A673 (cell line): ENCODE measurements at regions not wholly inside any gene's neighbourhood (a gene's known extent, or its start where the extent isn't known, plus 50 kb on each side); places are given as distances from the start of the nearest gene placed in this dataset.

Experiments
- EZH2 ChIP-seq: fragments of 200-600 bp; sonication (generic); IDR thresholded peaks from 2 replicates; pipeline ENCODE4 v1.6.1; 2017; ENCODE audit warnings: borderline replicate concordance, low read depth, mild to moderate bottlenecking, mixed read lengths, antibody characterized with exemption, low read length; ENCODE audit not compliant: poor library complexity, severe bottlenecking
- TF ChIP-seq, protein P1 (sequence below): fragments of 300-800, 200-600 bp; sonication (generic); conservative IDR thresholded peaks from 2 replicates; pipeline ENCODE4 v1.5.1; 2017; ENCODE audit warnings: low read depth, mild to moderate bottlenecking, antibody characterized with exemption, low read length, moderate library complexity, mixed read lengths

DNA sequence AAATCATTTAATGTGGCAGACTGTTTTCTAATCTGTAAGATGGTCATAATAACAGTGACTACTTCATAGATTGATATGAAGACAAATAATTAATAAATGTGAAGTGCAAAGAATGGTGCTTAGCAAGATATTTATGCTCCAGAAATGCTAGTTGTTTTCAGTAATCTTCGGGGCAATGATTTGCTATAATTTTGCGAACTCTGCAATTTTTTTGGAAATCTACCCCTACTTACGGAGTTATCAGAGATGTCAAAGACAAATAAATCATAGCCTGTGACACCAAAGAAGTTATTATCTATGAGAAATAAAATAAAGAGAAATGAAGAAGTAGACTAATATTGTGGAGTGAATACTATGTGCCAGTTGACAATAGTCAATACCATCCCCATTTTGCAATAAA is 634.1 kb upstream of the LRRC4C start:
- TF ChIP-seq EZH2 = no peak
- TF ChIP-seq, protein P1, sequence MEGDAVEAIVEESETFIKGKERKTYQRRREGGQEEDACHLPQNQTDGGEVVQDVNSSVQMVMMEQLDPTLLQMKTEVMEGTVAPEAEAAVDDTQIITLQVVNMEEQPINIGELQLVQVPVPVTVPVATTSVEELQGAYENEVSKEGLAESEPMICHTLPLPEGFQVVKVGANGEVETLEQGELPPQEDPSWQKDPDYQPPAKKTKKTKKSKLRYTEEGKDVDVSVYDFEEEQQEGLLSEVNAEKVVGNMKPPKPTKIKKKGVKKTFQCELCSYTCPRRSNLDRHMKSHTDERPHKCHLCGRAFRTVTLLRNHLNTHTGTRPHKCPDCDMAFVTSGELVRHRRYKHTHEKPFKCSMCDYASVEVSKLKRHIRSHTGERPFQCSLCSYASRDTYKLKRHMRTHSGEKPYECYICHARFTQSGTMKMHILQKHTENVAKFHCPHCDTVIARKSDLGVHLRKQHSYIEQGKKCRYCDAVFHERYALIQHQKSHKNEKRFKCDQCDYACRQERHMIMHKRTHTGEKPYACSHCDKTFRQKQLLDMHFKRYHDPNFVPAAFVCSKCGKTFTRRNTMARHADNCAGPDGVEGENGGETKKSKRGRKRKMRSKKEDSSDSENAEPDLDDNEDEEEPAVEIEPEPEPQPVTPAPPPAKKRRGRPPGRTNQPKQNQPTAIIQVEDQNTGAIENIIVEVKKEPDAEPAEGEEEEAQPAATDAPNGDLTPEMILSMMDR = no peak
